Peyer's patch (tissue), 4 donors: ENCODE measurements at regions not wholly inside any gene's neighbourhood (a gene's known extent, or its start where the extent isn't known, plus 50 kb on each side); places are given as distances from the start of the nearest gene placed in this dataset.

Source experiments
- POLR2A ChIP-seq, 2 donors: fragments of 450-650 bp; IDR thresholded peaks; one replicate each; pipeline ENCODE4 v1.5.1; 2017; ENCODE audit warnings: antibody characterized with exemption in 2 of 2, mild to moderate bottlenecking in 2 of 2, moderate library complexity in 2 of 2
- TF ChIP-seq, protein P1 (sequence below), 6 experiments: fragments of 450-650 bp in 4 of 6; fragments of 200-600 bp in 2 of 6; sonication (generic) in 1 of 6; IDR thresholded peaks; one replicate each; pipeline ENCODE4 v1.5.1; 2017 to 2019; ENCODE audit warnings: antibody characterized with exemption in 6 of 6, mild to moderate bottlenecking in 3 of 6, moderate library complexity in 1 of 6

DNA sequence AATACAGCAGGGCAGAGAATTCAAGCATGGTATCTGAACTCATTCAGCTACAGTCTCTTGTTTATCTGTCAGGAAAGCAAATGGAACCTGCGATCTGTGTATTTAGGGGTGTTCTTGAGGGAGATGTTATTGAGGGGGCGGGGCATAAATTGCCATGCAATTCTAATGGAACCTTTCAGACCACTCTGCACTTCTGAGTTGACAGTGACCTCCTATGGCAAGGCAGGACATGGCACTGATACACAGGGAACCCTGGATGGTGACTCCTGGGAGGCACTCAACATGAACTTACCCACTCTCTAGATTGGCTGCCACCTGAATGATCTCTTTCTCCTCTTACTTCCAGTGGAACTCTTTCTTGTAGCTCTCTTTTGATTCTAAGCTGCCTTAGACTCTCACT lies 787.3 kb downstream of the VRK1 start:
- no peak for TF ChIP-seq POLR2A (IDR thresholded peaks at IDR 0.05)
- TF ChIP-seq, protein P1, sequence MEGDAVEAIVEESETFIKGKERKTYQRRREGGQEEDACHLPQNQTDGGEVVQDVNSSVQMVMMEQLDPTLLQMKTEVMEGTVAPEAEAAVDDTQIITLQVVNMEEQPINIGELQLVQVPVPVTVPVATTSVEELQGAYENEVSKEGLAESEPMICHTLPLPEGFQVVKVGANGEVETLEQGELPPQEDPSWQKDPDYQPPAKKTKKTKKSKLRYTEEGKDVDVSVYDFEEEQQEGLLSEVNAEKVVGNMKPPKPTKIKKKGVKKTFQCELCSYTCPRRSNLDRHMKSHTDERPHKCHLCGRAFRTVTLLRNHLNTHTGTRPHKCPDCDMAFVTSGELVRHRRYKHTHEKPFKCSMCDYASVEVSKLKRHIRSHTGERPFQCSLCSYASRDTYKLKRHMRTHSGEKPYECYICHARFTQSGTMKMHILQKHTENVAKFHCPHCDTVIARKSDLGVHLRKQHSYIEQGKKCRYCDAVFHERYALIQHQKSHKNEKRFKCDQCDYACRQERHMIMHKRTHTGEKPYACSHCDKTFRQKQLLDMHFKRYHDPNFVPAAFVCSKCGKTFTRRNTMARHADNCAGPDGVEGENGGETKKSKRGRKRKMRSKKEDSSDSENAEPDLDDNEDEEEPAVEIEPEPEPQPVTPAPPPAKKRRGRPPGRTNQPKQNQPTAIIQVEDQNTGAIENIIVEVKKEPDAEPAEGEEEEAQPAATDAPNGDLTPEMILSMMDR (IDR thresholded peaks at IDR 0.05) = no peak
